ENCODE measurements at regions not wholly inside any gene's neighbourhood (a gene's known extent, or its start where the extent isn't known, plus 50 kb on each side); places are given as distances from the start of the nearest gene placed in this dataset.
"Not testable (repeated sequence)": the region's sequence is repeated elsewhere in the genome, so short reads cannot be mapped to it uniquely, and the experiment has no call there.

DNA sequence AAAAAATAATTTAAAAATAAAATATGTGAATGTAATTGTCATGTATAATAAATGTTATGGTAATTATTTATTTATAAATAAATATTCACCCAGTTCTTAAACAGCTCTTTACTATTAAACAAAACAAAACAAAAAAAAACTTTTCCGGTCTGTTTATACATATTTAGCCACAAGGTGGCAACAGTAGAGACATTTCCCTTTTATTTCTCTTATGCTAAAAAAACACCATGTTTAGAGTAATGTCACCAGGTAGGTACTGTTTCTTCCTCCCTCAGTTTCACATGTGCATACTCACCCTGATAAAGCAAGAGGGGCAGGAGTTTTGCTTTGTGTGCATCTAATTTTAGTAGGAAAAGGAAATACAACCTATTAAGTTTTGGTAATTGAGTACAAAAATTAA lies 610.4 kb upstream of the IMPG1 start:
- DNase-seq (ENCODE audit: low spot score): no peak

DNA sequence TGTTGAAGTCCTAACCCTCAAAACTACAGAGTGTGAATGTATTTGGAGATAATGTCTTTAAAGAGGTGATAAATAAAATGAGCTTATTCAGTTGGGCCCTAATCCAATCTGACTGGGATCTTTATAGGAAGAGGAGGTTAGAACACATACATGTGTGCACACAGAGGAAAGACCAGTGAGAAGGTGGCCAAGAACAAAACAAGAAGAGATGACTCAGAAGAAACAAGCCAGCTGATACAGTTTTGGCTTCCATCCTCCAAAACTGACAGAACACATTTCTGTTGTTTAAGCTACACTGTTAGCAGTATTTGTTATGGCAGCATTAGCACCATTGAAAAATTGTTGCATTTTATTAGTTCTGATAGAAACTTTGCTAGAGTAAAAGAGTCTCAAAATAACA lies 609.3 kb upstream of the IMPG1 start:
- DNase-seq (ENCODE audit: low spot score): no peak

DNA sequence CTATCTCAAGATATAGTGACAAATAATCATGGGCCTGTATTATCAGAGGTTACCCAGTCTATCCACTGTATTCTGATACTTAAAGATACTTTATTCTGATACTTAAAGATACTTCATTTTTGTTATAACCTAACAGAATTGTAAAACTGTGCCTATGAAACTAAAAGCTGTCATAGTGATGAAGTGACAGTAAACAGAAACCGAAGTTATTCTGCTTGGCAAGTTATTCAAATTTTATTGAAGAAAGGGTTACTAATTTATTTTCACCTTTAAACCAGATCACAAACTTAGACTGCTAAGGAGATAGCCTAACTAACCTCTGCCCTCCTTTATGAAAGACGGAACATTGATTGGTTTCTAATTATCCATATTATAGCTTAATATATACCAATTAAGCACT lies 604.6 kb upstream of the IMPG1 start:
- DNase-seq (ENCODE audit: low spot score): no peak

DNA sequence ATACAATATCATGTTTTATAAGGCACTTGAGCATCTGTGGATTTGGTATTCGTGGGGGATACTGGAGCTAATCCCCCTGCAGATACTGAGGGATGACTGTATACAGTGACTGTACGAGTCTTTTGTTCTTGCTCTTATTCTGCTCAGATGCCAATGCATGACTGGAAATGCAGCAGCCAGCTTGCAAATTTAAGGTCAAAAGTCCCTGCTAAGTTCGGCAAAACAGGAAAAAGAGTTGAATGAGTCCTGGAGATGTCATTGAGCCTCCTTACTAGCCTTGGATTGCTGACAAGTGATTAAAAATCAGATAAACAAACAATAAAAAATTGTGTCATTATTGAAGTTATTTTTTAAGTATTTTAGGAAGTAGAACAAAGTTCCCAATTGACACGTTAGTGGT lies 599.3 kb upstream of the IMPG1 start:
- no peak for DNase-seq (ENCODE audit: low spot score)

DNA sequence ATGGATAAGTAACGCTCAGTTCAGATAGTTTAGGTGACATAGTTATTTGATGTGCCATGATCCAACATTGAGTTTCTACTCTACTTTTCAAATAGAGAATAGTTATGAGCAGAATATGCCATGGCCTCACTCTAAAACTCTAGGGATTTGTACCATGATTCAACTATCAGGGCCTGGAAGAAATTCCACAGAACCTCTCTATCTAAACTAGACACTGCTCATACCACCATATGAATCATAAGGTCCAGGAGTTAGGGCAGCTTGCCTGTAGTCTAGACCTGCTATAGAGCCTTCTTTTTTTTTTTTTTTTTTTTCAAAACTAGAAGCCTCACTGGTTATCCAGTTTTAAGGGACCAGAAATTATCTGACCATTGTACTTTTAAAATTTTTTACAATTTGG lies 571.8 kb upstream of the IMPG1 start:
- no peak for DNase-seq (ENCODE audit: low spot score)

DNA sequence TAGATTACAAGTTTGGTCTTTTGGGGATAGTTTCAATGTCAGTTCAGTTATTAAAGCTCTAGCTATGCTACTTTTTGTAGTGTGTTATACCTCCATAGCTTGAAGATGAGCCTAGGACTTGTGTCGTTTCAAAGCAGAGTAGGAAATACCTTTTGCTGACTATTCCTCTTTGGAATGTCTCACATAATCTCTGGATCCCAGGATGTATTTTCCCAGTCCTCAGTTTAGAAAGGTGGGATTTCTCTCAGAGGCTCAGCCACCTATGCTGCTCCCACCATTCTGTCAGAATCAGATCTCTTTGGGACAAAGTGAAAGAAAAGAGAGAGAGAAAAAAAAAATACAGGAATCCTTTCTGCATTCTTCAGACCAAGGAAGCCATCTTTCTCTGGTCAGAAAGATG lies 567.5 kb upstream of the IMPG1 start:
- no peak for DNase-seq (ENCODE audit: low spot score)

DNA sequence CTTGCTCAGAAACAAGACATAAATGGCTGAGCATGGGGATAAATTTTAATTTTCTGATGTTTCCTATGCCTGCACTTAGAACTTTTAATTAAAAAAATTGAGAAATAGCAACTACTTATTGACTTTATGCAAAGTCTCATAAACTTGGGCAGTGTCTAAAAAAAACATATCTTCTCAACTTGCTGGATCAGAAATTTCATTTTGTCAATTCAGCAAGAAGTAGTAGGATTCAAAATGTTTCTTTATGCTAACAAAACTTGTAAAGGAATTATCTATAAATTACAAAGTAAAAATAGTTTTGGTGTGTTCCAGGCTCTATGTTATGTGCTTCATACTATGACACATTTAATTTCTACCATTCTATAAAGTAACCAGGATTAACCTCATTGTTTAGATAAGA lies 562.2 kb upstream of the IMPG1 start:
- no peak for DNase-seq (ENCODE audit: low spot score)

DNA sequence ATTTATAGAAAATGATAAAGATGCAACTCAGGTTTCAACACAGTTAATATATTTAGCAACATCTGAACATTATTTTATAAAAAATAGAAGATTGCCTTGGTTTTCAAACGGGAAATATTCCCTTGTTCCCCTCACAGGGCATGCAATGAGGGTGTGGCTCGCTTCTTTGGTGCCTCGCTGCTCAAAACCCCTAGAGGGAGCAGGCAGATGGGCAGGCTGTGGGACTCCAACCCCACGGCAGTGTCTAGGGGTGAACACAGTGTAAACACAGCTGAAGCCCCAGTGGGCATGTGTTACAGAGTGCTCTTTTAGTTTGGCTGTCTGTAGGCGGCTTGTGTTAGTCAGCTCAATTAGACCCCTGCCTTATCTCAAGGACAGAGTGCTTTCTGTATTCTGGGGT lies 560.8 kb upstream of the IMPG1 start:
- no peak for DNase-seq (ENCODE audit: low spot score)

DNA sequence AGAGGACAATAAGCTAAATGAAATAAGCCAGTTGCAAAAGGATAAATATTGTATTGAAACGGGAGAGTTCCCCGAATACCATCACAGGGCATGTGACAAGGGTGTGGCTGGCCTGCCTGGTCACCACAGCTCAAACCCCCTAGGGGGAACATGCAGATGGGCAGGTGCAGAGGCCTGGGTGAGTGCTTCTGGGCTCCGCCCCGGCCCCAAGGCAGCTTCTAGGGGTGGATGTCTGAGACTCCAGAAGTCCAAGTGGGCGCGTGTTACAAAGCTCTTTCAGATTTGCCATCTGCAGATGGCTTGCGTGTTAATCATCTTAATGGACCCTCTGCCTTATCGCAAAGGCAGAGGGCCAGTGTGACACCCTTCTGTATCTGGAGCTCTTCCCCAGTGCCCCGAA lies 559.2 kb upstream of the IMPG1 start:
- DNase-seq (ENCODE audit: low spot score): no peak

DNA sequence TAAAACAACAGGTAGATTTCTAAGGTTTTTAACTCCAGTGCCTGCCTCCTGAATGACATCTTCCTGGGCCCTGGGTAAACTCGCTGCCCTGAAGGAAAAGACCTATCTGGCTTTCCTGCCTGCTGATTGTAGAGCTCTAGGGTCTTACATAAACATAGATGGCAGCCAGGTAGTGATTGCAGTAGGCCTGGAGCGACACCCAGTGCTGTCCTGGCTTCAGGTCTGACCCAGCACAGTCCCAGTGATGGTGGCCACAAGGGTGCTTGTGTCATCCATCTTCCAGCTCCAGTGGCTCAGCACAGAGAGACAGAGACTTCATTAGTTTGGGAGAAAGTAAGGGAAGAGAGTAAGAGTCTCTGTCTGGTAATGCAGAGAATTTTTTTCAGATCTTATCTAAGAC lies 542.9 kb upstream of the IMPG1 start:
- DNase-seq (ENCODE audit: low spot score): no peak

DNA sequence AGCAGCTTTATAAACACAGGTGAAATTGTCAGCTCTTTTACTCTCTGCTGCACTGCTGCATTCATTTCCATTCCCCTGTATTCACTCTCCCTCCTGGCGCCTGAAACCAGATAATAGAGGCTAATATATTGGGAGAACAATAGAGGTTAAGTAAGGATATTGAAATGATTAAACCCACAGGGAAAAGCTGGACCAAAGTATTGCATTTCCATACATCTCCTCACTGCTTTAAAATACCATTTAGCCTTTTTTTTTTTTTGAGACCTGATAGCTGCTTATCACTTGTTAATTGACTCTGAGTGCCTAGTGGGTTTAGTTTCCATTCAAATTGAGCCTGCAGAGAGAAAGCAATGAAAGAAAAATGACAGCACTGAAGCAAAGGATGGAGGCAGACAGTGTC lies 540.5 kb upstream of the IMPG1 start:
- no peak for DNase-seq (ENCODE audit: low spot score)

DNA sequence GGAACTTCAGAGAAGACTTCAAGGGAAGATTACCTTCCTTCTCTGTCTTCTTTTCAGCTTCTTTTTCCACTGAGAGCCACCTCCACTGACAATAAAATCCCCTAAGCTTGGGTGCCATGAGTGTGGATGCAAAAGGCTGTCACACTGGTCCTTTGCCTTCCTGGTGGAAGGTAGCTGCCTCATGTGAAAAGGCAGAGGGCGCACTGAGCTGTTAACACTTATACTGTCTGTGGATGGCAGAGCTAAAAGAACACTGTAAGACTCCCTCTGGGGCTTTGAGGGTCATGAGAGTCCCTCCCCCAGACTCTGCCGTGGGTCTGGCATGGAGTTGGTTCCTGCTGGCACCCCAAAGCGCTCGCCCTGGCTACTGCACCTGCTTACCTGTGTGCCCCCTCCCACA lies 536.7 kb upstream of the IMPG1 start:
- DNase-seq (ENCODE audit: low spot score): no peak

DNA sequence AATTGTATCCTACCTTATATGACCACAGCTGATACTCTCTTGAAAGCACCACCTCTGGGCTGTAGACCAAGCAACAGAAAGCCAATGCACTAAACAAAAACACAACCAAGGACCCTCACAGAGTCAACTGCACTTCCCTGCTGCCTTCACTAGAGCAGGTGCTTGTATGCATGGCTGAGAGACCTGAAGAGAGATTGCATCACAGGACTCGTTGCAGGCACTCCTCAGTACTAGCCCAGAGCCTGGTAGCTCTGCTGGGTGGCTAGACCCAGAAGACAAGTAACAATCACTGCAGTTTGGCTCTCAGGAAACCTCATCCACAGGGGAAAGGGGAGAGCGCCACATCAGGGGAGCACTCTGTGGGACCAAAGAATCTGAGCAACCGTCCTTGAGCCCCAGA lies 521.6 kb upstream of the IMPG1 start:
- no peak for DNase-seq (ENCODE audit: low spot score)

DNA sequence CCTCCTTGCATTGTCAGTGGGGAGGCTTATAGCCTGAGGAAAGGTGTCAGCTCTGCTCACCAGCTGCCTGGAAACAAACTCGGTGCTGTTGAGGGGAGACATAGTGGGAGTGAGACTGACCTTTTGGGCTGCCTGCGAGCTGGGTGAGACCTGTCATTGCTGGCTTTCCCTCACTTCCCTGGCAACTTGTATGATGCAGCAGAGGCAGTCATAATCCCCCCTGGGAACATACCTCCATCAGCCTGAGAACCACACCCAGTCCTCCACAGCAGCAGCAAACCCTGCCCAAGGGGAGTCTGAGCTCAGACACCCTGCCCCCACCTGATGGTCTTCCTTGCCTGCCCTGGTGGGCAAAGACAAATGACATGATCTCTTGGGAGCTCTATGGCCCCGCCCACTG lies 521.2 kb upstream of the IMPG1 start:
- no peak for DNase-seq (ENCODE audit: low spot score)

DNA sequence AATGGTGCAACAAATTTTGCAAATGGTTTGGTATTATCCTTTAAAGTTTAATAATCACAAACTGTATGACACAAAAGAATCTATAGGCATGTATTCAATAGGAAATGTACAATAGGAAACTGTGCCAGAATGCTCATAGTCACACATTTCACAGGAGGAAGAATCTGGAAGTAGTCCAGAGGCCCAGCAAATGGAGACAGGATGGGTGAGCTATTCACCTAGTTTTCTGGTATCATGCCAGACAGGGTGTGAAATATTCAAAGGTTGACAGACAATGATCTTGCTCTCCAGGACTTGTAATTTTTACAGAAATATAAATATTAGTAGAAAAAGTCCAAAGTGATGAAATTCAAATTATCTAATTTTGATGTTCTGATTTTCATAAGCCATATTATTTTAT lies 520.1 kb upstream of the IMPG1 start:
- DNase-seq (ENCODE audit: low spot score): no peak

DNA sequence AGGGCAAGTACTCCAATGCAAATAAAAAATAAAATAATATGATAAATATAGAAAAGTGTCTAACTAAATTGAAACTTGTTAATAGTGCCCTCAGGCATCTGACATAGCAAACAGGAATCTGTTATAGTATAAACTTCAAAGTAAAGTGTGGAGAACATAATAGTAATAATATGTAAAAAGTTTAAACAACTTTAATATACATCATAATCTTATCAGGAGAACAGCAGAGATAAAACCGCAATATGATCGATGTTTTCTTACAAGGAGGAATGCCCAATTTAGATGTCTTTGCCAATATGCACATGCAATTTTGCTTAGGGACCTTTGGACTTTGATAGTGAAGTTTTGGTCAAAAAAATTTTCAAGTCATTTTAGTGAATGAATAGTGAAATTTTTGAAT lies 514.8 kb upstream of the IMPG1 start:
- no peak for DNase-seq (ENCODE audit: low spot score)

DNA sequence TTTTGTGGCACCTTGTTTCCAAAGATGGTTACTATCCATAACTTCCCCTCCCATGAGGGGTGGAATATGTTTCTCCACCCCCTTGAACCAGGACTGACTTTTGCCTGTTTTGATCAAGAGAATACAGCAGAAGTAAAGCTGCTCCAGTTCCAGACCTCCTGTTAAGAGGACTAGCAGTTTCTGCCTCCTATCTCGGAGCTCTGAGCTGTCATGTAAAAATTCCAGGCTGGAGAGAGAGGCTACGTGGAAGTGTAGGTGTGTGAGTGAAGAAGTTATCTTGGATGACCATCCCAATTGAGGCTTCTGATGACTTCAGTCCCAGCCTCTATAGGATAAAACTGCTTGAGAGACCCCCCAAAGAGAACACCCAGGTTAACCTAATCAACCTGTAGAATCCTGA lies 511.7 kb upstream of the IMPG1 start:
- DNase-seq (ENCODE audit: low spot score): no peak

DNA sequence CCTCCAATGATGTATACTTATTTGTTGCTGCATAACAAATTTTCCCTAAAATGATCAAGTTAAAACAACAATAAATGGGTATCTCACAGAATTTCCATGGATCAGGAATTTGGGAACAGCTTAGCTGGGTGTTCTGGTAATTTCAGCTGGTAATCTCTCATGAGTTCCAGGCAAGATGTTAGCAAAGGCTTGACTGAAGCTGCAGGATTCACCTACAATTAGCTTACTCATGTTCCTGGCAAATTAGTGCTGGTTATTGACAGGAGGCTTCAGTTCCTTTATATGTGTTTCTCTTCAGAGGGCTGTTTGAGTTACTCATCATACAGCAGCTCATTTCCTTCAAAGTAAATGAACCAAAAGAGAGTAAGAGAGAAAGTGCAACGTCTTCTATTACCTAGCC lies 506.3 kb upstream of the IMPG1 start:
- DNase-seq (ENCODE audit: low spot score): no peak

DNA sequence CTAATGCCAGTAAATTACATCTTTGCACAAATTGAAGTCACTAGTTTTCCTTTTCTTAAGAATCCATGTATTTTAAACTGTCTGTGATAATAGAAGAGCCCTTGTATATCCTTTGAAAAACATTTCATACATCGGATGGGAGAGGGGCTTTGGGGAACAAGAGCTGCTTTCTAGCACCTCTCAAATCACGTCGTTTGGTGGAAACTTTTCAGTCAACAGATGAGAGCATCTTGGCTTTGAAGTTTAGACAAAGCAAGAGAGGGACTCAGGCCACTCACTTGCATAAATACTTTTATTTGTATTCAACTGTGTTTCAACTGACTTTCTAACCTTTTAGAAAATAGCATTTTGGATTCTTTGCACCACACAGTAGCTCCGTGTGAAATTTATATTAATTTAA lies 502.3 kb upstream of the IMPG1 start:
- DNase-seq (ENCODE audit: low spot score): no peak

DNA sequence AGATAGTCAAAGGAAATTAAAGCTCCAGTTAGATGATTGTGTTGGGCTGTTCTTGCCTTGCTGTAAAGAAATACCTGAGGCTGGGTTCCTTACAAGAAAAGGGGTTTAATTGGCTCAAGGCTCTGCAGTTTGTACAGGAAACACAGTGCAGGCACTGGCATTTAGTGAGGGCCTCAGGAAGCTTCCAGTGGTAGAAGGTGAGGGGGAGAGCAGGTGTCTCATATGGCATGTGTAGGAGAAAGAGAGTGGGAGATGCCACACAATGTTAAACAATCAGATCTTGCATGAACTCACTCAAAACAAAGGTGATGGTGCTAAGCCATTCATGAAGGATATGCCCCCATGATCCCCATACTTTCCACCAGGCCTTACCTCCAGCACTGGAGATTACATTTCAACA lies 493.5 kb upstream of the IMPG1 start:
- DNase-seq (ENCODE audit: low spot score): no peak

DNA sequence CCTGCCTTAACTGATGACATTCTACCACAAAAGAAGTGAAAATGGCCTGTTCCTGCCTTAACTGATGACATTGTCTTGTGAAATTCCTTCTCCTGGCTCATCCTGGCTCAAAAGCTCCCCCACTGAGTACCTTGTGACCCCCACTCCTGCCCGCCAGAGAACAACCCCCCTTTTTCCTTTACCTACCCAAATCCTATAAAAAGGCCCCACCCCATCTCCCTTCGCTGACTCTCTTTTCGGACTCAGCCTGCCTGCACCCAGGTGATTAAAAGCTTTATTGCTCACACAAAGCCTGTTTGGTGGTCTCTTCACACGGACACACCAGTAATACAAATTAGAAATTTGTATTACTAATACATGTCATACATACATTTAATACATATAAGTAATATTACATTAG lies 489.9 kb upstream of the IMPG1 start:
- not testable (repeated sequence) for DNase-seq (ENCODE audit: low spot score)

DNA sequence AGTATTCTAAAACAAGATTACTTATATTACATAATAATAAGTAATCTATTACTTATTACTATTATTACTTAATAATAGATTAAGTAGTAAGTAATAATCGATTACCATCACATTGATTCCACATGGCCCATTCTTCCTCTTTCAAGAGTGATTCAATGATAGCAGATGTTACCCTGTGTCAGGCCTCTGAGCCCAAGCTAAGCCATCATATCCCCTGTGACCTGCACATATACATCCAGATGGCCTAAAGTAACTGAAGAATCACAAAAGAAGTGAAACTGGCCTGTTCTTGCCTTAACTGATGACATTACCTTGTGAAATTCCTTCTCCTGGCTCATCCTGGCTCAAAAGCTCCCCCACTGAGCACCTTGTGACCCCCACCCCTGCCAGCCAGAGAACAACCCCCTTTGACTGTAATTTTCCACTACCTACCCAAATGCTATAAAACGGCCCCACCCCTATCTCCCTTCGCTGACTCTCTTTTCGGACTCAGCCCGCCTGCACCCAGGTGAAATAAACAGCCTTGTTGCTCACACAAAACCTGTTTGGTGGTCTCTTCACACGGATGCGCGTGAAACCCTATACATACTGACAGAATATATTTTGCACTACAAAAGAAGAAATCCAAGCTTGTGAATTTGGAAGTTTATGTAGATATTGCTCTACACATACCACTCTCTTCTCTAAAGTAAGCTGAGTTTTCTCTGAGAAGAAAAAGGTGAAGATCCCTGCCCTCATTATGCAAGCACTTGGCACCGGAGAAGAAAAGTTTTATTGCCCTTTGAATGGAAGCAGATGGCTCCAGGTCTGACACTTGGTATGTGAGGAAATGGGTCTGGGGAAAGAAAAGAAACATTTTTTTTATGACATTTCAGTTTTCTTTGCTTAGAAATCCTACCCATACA lies 488.6 kb upstream of the IMPG1 start:
- not testable (repeated sequence) for DNase-seq (ENCODE audit: low spot score)

DNA sequence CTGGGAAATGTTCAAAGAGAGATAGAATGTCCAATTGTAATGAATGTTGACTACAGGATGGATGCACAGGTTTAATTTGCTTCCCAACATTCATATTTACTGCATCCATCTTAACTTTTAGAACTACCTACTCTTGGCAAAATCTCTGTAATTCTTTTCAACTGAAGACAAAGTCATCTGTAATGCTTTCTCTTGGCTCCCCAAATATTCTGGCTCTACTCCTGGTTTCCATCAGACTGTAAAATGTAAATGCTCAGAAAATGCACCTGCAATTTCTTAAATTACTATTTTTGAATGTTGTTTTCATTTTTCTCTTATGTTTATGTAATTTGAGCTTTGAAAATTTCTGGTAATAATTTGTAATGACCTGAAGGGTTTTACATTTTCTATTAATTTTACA lies 480.8 kb upstream of the IMPG1 start:
- no peak for DNase-seq (ENCODE audit: low spot score)

DNA sequence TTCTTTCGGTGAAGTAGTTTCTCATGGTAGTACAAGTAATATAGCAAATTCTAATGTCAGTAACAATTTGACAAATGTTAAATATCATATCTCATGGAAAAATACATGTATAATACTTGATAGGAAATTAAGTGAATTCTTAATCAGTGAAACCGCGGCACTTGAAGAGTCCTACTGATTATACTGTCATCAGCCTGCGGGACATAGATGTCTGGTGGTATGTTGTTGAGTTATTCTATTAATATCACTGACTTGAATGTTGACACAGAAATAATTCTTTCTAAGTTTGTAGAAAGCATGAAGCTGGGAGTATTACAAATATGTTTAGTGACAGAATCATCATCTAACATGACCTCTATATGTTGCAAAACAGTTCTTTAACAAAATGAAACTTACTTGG lies 479.8 kb upstream of the IMPG1 start:
- DNase-seq (ENCODE audit: low spot score): no peak

Measured in pons (tissue), 1 donor.